Cerebellar nuclear complex (tissue), 1 donor: ENCODE measurements at regions not wholly inside any gene's neighbourhood (a gene's known extent, or its start where the extent isn't known, plus 50 kb on each side); places are given as distances from the start of the nearest gene placed in this dataset.

Experiments used
- DNase-seq, 2 experiments: peaks; one replicate each; lab custom pipeline; 2025; lab: John Stamatoyannopoulos, UW

- no peak for DNase-seq
Observed at GRCh38 chr3:127458696-127459604, 131.6 kb downstream of the TPRA1 start.

DNA sequence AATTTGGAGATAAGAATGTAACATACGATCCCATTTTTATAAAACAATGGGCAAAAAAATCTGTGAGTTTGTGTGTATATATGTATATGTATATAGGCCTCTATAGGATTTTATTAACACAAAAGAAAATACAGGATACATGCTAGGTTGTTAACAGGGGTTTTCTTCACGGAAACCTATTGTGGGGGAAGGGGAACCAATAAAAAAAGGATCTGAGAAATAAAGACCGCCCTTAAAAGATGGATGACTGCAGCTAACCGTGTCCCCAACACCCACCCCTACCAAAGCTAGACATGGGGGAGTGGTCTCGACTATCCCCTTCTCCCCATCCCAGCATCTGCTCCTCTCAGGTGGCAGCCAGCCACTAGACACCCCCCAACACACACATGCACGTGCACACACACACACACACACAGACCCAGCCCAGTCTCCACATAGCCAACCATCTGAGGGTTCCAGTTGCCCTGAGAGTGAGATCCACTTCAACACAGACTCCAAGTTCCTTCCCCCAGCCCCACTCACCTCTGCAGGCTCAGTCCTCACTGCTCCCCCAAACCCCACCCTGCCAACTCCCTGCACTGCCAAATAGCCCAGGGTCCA lies 132.9 kb downstream of the TPRA1 start:
- no peak for DNase-seq

DNA sequence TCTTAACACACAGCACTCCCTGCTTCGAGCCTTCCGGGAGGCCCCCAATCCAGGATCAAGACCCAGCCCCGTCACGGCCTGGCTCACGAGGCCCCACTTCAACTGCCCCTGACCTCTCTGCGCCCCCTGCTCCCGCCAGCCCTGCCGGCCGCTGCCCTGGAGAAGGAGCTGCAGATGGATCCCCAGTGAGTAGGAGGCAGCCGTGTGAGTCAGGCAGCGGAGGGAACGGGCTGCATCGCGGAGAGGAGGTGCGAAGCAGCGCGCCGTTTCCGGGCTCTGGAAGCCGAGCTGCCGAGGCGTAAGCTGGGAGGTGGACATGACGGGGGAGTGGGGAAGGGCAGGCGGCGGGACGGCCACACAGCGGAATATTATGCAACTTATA lies 133.4 kb downstream of the TPRA1 start:
- no peak for DNase-seq

GRCh38 chr3:127456471-127457093 lies 134.0 kb downstream of the TPRA1 start:
- no peak for DNase-seq

- DNase-seq = peak in 1 of 2 experiments; percentile 13
Observed at GRCh38 chr3:127455541-127456450, 134.7 kb downstream of the TPRA1 start.

GRCh38 chr3:127454968-127455367 lies 135.6 kb downstream of the TPRA1 start:
- no peak for DNase-seq

DNA sequence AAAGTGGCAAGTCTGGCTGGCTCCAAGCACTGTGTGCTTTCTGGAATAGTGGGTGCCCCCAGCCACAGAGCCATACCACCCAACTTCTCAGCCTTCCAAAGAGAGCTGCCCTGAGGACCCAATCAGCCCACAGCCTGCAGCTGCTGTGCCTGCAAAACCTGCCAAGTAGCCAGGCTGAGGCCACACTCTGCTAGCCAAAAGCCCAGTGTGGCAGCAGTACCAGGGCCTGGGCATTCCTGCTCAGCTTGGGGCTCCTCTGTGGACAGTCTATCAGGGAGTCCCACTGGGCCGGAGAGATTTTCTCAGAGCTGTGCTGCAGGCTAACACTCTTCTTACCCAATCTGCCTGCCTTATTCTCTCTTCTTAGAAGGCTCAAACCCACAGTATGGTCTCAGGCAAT lies 136.5 kb downstream of the TPRA1 start:
- DNase-seq = no peak

DNA sequence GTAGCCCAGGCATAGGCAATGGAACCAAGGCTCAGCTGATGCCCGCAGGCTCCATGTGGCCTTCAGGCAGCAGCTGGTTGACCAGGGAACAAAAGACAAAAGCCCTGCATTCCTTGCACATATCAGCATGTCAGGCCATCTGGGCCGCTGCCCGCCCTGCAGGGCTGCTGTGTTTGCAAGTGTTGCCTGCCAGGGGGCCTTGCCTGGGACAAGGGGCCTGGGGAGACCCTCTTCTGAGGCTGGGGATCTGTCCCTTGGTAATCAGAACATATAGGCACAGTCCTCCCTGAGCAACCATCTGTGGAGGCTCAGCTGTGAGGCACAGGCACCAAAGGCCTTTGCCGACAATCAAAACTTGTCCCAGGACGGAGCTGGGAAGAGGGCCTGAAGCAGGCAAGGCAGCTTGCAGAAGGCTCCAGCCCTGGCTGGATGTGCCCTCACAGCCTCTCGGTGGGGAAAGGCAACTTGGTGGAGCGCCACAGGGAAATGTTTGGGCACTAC lies 138.2 kb downstream of the TPRA1 start:
- no peak for DNase-seq

DNA sequence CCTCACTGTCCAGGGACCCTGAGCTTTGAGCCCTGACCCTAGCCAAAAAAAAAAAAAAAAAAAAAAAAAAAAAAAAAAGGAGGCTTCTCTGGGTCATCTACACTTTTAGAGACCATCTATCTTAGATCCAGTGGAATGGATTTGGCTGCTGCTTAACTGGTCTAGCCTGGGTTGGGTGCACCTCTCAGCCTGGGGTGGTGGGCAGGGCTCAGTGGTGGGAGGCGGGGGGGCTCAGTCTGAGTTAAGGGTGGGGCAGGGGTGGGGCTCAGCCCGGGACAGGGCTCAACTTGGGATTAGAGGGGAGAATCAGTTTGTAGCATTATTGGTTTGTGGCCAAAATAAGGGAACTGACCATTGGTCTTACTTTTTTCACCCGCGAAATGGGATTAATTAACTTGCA lies 139.2 kb downstream of the TPRA1 start:
- no peak for DNase-seq

GRCh38 chr3:127450331-127450730 lies 140.2 kb downstream of the TPRA1 start:
- no peak for DNase-seq

DNA sequence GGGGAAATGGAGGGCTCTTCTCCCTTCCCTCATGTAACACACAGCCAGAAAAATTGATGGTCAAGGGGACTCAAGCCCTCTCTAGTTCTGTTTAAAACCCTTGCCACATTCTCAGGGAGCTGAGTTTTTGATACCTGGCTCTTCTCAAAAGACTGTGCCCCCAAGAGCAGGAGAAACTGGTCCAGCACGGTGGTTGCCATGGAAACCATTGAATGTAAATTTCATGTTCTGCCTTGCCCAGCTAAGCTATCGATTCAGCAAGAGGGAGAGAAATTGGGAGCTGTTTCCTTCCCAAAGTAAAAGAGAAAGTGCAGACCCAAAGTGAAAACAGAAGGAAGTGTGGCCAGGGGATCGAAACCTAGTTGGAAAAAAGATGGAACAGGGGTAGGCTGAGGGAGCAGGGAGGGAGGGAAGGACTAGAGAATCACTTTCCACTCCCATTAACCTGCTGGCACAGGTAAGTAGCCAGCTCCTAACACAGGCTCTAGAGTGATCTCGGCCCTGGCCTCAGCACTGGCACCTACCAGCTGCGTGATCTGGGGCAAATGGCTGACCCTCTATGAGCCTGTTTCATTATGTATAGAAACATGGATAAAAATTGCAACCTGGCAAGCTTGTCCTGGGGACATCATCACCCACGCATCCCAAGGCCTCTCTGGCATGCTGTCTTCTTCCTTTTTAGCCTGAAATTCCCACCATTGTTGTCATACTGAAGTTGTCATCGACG lies 140.9 kb downstream of the TPRA1 start:
- no peak for DNase-seq

- DNase-seq = no peak
Observed at GRCh38 chr3:127448671-127449070, 141.9 kb downstream of the TPRA1 start.

GRCh38 chr3:127448161-127448561 lies 142.4 kb downstream of the TPRA1 start:
- DNase-seq = no peak

GRCh38 chr3:127446756-127447155 lies 143.8 kb downstream of the TPRA1 start:
- DNase-seq = no peak

GRCh38 chr3:127445581-127446343 lies 144.8 kb downstream of the TPRA1 start:
- DNase-seq = no peak

DNA sequence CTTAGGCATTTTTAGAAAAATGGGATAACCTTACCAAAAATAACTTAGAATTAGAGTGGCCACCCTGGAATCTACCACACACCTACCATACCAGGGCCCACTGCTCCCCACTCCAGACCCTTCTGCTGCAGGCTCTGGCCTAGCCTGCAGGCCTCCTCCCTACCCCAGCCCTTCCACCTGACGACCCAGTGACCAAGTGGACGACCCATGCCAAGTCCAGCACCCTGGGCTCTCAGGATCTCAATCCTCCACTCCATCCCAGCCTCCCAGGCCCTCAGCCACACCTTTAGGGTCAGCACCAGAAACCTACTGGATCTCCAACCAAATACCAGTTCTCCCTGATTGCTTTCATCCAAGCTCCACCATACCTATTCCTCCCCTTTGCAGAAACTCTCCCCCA lies 145.8 kb downstream of the TPRA1 start:
- DNase-seq = no peak

DNA sequence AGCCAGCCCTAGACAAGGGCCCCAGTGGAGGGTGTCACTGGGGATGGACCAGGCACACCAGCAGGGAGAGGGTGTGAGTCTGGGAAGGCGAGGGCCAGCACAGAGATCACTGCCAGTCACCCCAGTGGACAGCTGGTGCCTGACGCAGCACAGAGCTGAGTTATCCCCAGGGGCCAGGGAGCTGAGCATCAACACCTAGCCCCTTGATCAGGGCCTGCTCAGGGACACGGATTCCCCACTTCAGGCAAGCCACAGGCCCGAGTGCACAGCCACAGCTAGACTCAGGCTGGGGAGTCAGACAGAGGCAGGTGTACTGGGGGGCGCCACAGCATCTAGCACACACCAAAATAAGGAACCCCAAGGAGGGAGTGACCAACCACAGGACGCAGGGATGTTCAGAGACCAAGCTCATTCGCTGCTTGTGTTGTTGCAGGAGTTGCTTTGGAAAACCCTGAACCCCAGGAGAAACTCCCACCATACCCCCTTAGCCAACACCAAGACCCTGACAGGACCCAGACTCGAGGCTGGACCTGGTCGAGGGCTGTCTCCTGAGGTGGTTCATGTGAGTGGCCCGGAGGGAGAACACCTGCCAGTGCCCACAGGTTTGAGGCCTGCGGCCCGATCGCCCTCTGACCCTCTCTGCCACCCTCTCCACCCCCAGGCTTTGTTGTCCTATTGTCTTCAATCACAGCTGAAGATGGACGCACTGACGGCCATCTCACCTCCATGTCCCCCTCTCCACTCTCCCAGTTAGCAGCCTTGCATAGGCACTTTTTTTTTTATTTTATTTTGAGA lies 146.8 kb downstream of the TPRA1 start:
- no peak for DNase-seq

DNA sequence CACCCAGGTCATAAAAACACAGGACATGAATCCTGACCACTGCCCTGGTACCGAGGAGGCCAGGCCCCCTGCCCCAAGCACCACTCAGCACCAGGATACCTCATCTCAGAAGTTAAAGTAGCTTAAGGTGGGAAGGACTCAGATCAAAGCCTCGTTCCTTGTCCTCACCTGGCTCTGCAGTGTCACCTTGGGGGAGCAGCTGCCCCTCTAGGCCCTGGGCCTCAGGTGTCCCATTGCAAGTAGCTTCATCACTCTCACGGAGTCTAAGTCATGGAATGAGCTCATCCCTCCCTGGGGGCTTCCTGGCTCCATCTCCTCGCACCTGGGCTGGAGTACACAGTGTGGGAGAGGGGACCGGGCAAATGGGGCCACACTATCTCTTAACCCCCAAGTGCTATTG lies 148.0 kb downstream of the TPRA1 start:
- DNase-seq = no peak

DNA sequence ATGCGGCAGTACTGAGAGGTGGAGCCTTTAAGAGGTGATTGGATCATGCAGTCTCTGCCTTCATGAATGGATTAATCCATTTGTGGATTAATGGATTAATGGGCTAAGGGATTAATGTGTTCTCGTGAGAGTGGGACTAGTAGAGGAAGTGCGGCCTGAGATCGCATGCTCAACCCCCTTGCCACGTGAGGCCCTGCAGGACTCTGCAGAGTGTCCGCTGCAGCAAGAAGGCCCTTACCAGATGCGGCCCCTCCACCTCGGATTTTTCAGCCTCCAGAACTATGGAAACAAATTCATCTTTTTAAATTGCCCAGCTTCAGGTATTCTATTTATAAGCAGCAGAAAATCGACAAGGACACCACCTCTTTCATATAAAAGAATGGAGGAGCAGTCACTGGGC lies 148.8 kb downstream of the TPRA1 start:
- DNase-seq = no peak

DNA sequence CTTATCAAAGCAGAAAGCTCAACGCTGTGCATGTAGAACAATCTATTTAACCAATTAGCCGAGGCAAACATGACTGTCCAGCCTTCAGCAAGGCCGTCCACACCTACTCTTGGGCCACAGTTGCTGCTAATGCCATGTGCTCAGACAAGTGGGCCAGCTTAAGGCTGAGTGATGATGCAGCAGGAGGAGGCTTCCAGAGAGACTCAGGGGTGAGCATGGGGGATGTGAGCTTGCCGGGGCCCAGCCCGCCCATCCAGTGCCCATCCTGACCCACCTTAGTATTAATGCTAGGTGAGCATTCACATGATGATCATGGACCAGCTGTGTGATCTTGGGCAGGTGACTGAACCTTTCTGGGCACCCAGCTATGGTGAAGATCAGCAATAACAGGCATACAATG lies 150.1 kb downstream of the TPRA1 start:
- no peak for DNase-seq
